Hematopoietic multipotent progenitor cell treated with erythropoietin and hydrocortisone succinate and interleukin-3 and kit ligand, for 17 days (in vitro differentiated cells): ENCODE measurements at regions not wholly inside any gene's neighbourhood (a gene's known extent, or its start where the extent isn't known, plus 50 kb on each side); places are given as distances from the start of the nearest gene placed in this dataset.
"Not testable (repeated sequence)": the region's sequence is repeated elsewhere in the genome, so short reads cannot be mapped to it uniquely, and the experiment has no call there.

ENCODE experiments used
- DNase-seq: peaks from one replicate; pipeline ENCODE4 v3.0.0-alpha.2; 2015; ENCODE audit warnings: low spot score

GRCh38 chr21:28418726-28419514 is 573.8 kb downstream of the LTN1 start:
- DNase-seq: no peak

- no peak for DNase-seq
Observed at GRCh38 chr21:28410256-28410655, 582.4 kb downstream of the LTN1 start.

GRCh38 chr21:28402616-28402989 is 590.1 kb downstream of the LTN1 start:
- no peak for DNase-seq

- DNase-seq: no peak
Observed at GRCh38 chr21:28397040-28397439, 595.6 kb downstream of the LTN1 start.

- no peak for DNase-seq
Observed at GRCh38 chr21:28396421-28396820, 596.3 kb downstream of the LTN1 start.

GRCh38 chr21:28393279-28393678 is 599.4 kb downstream of the LTN1 start:
- no peak for DNase-seq

GRCh38 chr21:28391938-28392849 is 600.5 kb downstream of the LTN1 start:
- no peak for DNase-seq

GRCh38 chr21:28387220-28387619 is 605.5 kb downstream of the LTN1 start:
- no peak for DNase-seq

- no peak for DNase-seq
Observed at GRCh38 chr21:28385845-28386244, 606.8 kb downstream of the LTN1 start.

- DNase-seq: not testable (repeated sequence)
Observed at GRCh38 chr21:28381000-28381745, 611.5 kb downstream of the LTN1 start.

GRCh38 chr21:28380241-28380640 is 612.4 kb downstream of the LTN1 start:
- DNase-seq: no peak

- no peak for DNase-seq
Observed at GRCh38 chr21:28378026-28378425, 614.7 kb downstream of the LTN1 start.

GRCh38 chr21:28375708-28376385 is 616.8 kb downstream of the LTN1 start:
- no peak for DNase-seq

GRCh38 chr21:28374881-28375280 is 617.8 kb downstream of the LTN1 start:
- no peak for DNase-seq

GRCh38 chr21:28371713-28372112 is 621.0 kb downstream of the LTN1 start:
- no peak for DNase-seq

- DNase-seq: no peak
Observed at GRCh38 chr21:28359300-28359699, 633.4 kb downstream of the LTN1 start.

GRCh38 chr21:28358702-28359101 is 634.0 kb downstream of the LTN1 start:
- DNase-seq: no peak

- no peak for DNase-seq
Observed at GRCh38 chr21:28358170-28358569, 634.5 kb downstream of the LTN1 start.

- no peak for DNase-seq
Observed at GRCh38 chr21:28357743-28358142, 634.9 kb downstream of the LTN1 start.

GRCh38 chr21:28356422-28356821 is 636.3 kb downstream of the LTN1 start:
- DNase-seq: no peak

- DNase-seq: no peak
Observed at GRCh38 chr21:28345934-28346333, 646.7 kb downstream of the LTN1 start.

GRCh38 chr21:28344985-28345384 is 647.7 kb downstream of the LTN1 start:
- no peak for DNase-seq
